SK-N-SH (cell line): ENCODE measurements at regions not wholly inside any gene's neighbourhood (a gene's known extent, or its start where the extent isn't known, plus 50 kb on each side); places are given as distances from the start of the nearest gene placed in this dataset.

ENCODE experiments used
- CHD2 ChIP-seq: fragments of 150-350 bp; IDR thresholded peaks from 2 replicates; pipeline ENCODE4 v1.6.1; 2018; ENCODE audit warnings: low read length; ENCODE audit not compliant: partially characterized antibody
- FOXJ3 ChIP-seq: sonication (generic); formaldehyde crosslinking; IDR thresholded peaks from 2 replicates; pipeline ENCODE4 v1.5.1; 2020; ENCODE audit warnings: mild to moderate bottlenecking, missing genetic modification reagents
- GABPA ChIP-seq: IDR thresholded peaks from 2 replicates; pipeline ENCODE4 v1.4.0; 2012; ENCODE audit warnings: low read depth, mild to moderate bottlenecking
- GATA2 ChIP-seq: sonication (generic); formaldehyde crosslinking; IDR thresholded peaks from 2 replicates; pipeline ENCODE4 v1.5.0; 2020; ENCODE audit warnings: mild to moderate bottlenecking, missing genetic modification reagents
- POLR2AphosphoS5 ChIP-seq: IDR thresholded peaks from 2 replicates; pipeline ENCODE4 v1.6.1; 2012; ENCODE audit warnings: low read depth, low read length
- RFX5 ChIP-seq: IDR thresholded peaks from 2 replicates; pipeline ENCODE4 v1.6.1; 2012; ENCODE audit warnings: mild to moderate bottlenecking, improper control_type of control experiment, low read length
- SIN3A ChIP-seq: IDR thresholded peaks from 2 replicates; pipeline ENCODE4 v1.6.1; 2012; ENCODE audit warnings: low read depth, mild to moderate bottlenecking, low read length, moderate library complexity, borderline replicate concordance
- SMC3 ChIP-seq: IDR thresholded peaks from 2 replicates; pipeline ENCODE4 v1.6.1; 2012; ENCODE audit warnings: low read depth, low read length, improper control_type of control experiment
- TAF1 ChIP-seq: IDR thresholded peaks from 2 replicates; pipeline ENCODE4 v1.6.1; 2012; ENCODE audit warnings: low read depth, mild to moderate bottlenecking, low read length, moderate library complexity, borderline replicate concordance
- TEAD4 ChIP-seq: IDR thresholded peaks from 2 replicates; pipeline ENCODE4 v1.4.0; 2012; ENCODE audit warnings: mild to moderate bottlenecking, borderline replicate concordance; ENCODE audit not compliant: insufficient read depth
- USF1 ChIP-seq: IDR thresholded peaks from 2 replicates; pipeline ENCODE4 v1.4.0; 2012; ENCODE audit warnings: low read depth, borderline replicate concordance
- TF ChIP-seq, protein P1 (sequence below): fragments of 200-600 bp; sonication (generic); IDR thresholded peaks from 2 replicates; pipeline ENCODE4 v1.6.1; 2017; ENCODE audit warnings: antibody characterized with exemption, mild to moderate bottlenecking, moderate library complexity

DNA sequence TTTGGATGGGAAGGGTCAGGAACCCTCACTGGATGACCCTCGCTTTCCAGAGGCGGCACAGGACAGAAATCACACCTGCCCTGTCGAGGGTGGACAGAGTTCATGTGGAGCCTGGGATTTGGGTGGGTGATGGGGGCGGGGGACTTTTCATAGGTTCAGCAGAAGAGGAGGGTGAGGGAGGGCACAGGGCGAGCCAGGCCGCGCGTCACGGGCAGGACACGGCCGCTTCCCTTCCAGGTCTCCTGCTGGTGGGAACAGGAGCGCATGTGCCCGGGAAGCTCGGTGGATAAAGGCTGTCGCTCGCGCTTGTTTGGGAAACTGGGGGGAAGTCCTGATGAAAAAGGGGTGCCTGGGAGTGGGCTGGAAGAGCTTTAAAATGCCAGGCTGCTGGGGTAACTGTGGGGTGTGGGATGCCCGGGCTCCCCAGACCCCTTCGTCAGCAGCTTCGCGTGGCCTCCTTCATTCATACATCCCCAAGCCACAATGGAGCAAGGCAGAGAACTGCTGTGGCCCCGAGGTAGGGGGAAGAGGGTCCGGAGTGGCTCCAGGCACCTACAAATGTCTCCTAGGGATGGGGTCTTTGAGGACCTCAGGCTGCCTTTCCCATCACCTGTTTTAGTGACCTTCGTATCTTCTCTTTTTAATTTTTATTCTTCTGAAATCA, 102.2 kb downstream of the DACT2 start:
- TF ChIP-seq, protein P1, sequence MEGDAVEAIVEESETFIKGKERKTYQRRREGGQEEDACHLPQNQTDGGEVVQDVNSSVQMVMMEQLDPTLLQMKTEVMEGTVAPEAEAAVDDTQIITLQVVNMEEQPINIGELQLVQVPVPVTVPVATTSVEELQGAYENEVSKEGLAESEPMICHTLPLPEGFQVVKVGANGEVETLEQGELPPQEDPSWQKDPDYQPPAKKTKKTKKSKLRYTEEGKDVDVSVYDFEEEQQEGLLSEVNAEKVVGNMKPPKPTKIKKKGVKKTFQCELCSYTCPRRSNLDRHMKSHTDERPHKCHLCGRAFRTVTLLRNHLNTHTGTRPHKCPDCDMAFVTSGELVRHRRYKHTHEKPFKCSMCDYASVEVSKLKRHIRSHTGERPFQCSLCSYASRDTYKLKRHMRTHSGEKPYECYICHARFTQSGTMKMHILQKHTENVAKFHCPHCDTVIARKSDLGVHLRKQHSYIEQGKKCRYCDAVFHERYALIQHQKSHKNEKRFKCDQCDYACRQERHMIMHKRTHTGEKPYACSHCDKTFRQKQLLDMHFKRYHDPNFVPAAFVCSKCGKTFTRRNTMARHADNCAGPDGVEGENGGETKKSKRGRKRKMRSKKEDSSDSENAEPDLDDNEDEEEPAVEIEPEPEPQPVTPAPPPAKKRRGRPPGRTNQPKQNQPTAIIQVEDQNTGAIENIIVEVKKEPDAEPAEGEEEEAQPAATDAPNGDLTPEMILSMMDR = no peak
- TF ChIP-seq SIN3A = no peak
- no peak for TF ChIP-seq POLR2AphosphoS5
- no peak for TF ChIP-seq USF1
- no peak for TF ChIP-seq FOXJ3 (CRISPR knock-in tag)
- TF ChIP-seq RFX5 = no peak
- no peak for TF ChIP-seq GABPA
- no peak for TF ChIP-seq TEAD4
- TF ChIP-seq TAF1 = no peak
- TF ChIP-seq SMC3 = no peak
- TF ChIP-seq GATA2 (CRISPR knock-in tag) = no peak
- TF ChIP-seq CHD2 = no peak
